NCI-H748 treated with DMSO at 0.1 percent for 48 hours (cell line): ENCODE measurements at regions not wholly inside any gene's neighbourhood (a gene's known extent, or its start where the extent isn't known, plus 50 kb on each side); places are given as distances from the start of the nearest gene placed in this dataset.
"Not testable (repeated sequence)": the region's sequence is repeated elsewhere in the genome, so short reads cannot be mapped to it uniquely, and the experiment has no call there.

Source experiments
- DNase-seq: peaks from one replicate; lab custom pipeline; 2025; lab: John Stamatoyannopoulos, UW

- no peak for DNase-seq
These were observed 50.2 kb upstream of the FAM174B start for GRCh38 chr15:92705764-92706163.

- DNase-seq: no peak
These were observed 50.6 kb upstream of the FAM174B start for GRCh38 chr15:92706201-92706600.

- no peak for DNase-seq
These were observed 52.4 kb upstream of the FAM174B start for GRCh38 chr15:92707880-92708551.

GRCh38 chr15:92708635-92709034 lies 53.1 kb upstream of the FAM174B start:
- no peak for DNase-seq

- DNase-seq: no peak
These were observed 53.7 kb upstream of the FAM174B start for GRCh38 chr15:92709110-92709790.

- DNase-seq: no peak
These were observed 55.9 kb upstream of the FAM174B start for GRCh38 chr15:92711457-92711831.

GRCh38 chr15:92714077-92714476 lies 58.5 kb upstream of the FAM174B start:
- no peak for DNase-seq

- peak; percentile 60 for DNase-seq
These were observed 59.2 kb upstream of the FAM174B start for GRCh38 chr15:92714477-92715401.

GRCh38 chr15:92715758-92716157 lies 60.2 kb upstream of the FAM174B start:
- DNase-seq: no peak

- DNase-seq: no peak
These were observed 63.4 kb upstream of the FAM174B start for GRCh38 chr15:92719021-92719420.

GRCh38 chr15:92724144-92724543 lies 68.6 kb upstream of the FAM174B start:
- DNase-seq: no peak

- DNase-seq: no peak
These were observed 69.6 kb upstream of the FAM174B start for GRCh38 chr15:92725171-92725570.

GRCh38 chr15:92728266-92728665 lies 72.7 kb upstream of the FAM174B start:
- DNase-seq: no peak

GRCh38 chr15:92733090-92733933 lies 77.7 kb upstream of the FAM174B start:
- no peak for DNase-seq

- DNase-seq: peak; percentile 31
These were observed 78.5 kb upstream of the FAM174B start for GRCh38 chr15:92733934-92734521.

GRCh38 chr15:92739246-92739645 lies 83.7 kb upstream of the FAM174B start:
- not testable (repeated sequence) for DNase-seq

GRCh38 chr15:92745845-92746271 lies 90.3 kb upstream of the FAM174B start:
- no peak for DNase-seq

GRCh38 chr15:92747047-92747446 lies 91.5 kb upstream of the FAM174B start:
- DNase-seq: no peak

- DNase-seq: no peak
These were observed 93.6 kb upstream of the FAM174B start for GRCh38 chr15:92749216-92749615.

- DNase-seq: no peak
These were observed 94.4 kb upstream of the FAM174B start for GRCh38 chr15:92749946-92750345.

- DNase-seq: no peak
These were observed 96.0 kb upstream of the FAM174B start for GRCh38 chr15:92751528-92751927.
